Left hindlimb (tissue), 1 donor: ENCODE measurements at regions not wholly inside any gene's neighbourhood (a gene's known extent, or its start where the extent isn't known, plus 50 kb on each side); places are given as distances from the start of the nearest gene placed in this dataset.
"Not testable (repeated sequence)": the region's sequence is repeated elsewhere in the genome, so short reads cannot be mapped to it uniquely, and the experiment has no call there.

Experiments used
- DNase-seq: peaks from one replicate; pipeline ENCODE4 v3.0.0-alpha.2; 2018

DNA sequence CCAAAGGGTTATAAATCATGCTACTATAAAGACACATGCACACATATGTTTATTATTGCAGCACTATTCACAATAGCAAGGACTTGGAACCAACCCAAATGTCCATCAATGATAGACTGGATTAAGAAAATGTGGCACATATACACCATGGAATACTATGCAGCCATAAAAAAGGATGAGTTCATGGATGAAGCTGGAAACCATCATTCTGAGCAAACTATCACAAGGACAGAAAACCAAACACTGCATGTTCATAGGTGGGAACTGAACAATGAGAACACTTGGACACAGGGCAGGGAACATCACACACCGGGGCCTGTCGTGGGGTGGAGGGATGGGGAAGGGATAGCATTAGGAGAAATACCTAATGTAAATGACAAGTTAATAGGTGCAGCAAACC lies 322.1 kb downstream of the RPLP1 start:
- not testable (repeated sequence) for DNase-seq

DNA sequence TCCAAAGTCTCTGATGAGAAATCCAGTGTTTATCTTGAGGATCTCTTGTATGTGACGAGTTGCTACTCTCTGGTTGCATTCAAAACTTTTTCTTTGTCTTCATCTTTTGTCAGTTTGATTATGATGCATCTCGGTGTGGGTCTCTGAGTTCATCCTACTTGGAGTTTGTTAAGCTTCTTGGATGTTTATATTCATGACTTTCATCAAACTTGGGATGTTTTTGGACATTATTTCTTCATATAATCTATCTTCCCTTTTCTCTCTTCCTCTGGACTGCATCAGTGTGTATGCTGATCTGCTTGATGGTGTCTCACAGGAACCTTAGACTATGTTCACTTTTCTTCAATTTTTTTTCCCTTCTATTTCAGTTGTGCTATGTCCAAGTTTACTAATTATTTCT lies 320.4 kb downstream of the TLE3 start:
- DNase-seq = no peak

DNA sequence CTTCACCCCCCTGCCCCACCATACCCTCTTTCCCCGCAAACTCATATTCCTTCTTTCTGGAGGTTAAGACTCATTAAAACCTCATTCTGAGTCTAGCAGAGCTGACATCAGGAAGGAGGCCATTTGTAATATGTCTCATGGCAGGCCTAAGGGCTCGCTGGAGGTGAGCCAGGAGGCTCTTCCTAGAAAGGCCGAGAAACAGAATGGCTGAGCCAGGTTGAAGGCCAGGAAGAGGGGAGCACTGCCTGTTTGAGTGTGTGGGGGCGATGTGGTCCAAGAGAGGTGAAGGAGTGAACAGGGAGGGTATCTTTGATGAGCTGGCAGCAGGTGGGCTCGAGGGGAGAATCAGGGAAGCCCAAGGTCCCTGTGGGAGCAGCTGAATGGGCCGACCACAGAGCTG lies 317.3 kb downstream of the TLE3 start:
- no peak for DNase-seq

DNA sequence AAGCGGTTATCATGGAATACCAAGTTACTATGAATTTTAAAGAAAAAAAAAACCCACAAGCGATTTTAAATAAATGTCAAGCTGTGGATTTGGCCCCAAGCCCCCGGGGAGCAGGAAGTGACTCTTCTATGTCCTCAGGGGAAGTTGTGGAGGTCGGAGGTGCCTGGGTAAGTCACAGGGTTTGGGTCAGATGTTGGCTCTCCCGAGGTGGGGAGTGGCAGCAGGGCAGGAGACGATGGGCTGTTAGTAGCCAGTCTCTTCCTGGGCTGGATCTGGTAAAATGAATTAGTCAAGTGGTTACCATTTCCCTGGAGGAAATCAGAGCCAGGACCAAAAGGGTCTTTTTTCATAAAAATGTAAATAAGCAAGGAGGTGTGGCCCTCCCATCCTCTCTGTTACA lies 316.7 kb downstream of the TLE3 start:
- DNase-seq = no peak

DNA sequence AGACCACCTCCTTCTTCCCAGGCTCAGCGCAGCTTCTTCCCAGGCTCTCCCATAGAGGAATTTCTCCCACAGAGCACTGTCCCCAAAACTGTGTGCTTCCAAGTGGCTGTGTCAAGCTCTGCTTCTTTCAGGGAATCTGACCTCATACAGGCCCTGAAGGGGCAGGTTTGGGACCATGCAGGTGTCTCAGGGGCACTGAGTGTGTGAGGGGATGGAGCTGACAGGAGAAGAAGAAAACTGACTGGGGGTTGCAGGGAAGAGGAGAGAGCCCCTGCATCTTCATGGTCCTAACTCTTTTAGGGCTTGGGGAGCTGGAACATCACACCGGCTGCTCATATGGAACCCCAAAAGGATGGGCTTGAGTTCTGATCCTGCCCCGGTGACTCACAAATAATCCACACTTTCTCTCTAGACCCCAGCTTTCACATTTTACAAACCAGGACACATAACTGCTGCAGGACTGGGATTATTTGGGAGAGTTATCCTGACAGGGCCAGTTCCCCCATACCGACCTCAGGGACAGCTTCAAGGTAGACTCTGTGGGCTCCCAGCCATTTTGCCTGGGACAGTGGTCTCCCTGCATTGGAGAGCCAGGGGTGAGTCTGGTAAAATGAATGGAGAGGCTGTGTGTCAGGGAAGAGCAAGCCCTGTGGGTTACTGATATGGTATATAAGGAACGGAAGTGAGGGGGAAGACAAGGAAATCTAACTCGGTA lies 316.1 kb downstream of the TLE3 start:
- DNase-seq = no peak

DNA sequence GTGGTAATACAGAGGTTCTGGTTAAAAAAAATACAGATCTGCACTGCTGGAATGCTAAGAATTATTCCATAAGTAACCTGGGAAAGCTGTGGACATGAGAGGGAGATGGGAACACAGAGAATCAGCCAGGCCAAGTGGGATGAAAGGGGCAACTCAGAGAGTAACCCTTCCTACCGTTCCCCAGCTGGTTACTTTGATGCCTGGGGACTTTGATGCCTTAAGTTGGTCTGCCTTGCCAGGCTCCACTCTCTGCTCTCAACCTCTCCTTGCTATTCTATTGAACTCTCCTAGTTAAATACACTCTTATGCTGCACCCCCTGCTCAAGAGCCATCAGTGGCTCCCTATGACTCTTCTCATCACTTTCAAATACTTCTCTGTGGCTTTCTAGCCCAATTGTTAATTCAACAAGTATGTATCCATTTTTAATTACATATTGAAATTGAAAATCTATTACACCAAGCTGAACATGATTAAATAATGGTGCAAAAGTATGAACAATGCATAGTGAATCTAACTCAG lies 315.5 kb downstream of the TLE3 start:
- DNase-seq = no peak

DNA sequence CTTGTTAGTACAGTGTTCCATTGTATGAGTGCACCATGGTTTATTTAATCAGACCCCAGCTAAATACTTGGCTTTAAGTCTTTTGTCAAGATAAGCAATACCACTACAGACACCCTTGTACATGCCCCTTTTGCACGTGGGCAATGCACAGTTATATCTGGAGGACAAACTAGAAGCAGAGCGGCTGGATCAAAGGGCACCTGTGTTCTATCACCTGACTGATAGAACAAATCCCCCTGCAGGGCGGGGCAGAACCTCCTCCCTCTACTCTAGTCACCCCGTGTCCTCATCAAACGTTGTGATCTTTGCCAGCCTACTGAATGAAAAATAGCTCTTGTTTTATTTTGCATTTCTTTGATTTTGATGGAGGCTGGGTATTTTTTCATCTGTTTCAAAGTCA lies 314.9 kb downstream of the TLE3 start:
- DNase-seq = no peak

DNA sequence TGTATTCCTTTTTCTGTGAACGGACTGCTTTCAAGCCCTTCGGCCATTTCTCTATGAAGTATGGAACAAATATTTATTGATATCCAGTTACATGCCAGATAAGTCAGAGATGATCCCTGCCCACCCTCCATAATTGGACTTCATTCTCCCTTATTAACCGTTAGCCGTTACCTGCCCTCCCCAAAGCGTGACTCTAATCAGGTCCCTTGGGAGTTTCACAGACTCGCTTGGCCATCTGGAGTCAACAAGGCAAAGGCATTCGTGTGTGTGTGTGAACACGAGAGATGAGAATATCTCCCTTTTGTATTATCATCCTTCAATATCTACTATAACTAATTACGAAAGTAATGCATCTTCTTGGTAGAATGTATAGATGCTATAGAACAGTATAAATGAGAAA lies 314.5 kb downstream of the TLE3 start:
- no peak for DNase-seq

DNA sequence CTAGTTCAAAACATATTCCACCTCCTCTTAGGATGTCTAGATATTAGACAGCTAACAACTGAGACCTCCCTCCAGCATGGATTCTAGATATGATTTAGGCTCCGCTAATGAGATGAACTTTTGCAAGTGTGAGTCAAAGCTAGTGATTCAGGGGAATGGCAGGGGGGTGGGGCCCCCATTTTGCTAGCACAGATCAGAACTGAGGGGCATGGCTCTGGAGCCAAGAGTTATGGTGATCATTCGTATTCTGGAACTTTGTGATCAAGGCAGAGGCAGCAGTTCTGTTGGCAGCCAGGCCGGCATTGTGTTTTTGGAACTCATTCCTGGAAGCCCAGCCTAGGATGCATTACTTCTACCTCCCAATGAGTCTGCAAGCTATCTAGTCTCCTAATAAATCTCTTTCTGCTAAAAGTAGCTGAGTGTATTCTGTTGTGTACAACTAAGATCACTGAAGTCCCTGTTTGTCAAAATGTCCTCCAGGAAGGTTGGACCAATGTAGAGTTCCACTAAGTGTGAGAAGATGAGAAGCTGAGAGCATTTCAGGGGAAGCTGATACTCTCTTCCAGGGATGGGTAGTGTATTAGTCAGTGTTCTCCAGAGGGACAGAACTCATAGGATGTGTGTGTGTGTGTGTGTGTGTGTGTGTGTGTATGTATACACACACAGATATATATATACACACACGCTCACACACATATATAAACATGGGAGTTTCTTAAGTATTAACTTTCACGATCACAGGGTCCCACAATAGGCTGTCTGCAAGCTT lies 312.7 kb downstream of the TLE3 start:
- no peak for DNase-seq

DNA sequence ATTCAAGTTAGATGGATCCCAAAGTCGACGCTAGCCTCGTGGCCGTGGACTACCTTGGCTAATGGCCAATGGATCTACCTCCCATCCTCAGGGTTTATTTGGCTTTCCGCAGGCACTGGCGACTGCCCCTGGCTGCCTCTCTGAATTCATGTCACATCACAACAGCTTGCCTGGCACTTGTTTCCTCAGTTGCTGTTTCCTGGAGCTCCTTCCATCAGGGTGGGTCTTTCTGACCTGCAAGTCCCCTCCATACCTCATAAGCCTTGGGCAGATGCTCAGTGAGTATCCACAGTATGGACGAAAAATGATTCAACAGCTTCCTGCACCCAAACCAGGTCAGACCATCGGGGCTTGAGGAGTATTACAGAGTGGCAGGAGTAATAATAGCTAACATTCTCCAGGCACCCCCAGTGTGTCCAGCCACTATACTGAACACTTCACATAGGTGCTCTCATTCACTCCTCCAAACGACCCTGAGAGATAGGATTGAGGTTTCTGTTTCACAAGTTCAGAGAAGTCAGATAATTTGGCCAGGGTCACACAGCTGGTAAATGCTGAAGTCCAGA lies 311.5 kb downstream of the TLE3 start:
- no peak for DNase-seq

DNA sequence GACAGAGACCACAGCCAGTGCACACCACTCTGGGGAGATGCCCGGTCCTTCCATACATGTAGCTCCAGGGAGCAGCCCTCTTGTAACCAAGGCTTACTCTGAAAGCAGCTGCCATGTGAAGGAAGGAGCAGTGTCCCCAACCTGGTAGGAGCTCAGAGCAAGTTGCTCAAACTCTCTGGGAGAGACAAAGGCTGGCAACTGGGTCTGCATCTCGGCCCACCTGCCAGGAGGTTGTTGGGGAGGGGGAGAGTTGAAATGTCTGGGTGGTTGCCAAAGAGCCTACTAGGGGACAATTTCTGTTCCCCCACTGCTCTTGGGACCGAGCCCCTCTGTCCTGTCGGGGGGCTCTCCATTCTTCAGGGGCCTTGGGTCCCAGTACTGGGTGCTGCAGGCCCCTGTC lies 309.9 kb downstream of the TLE3 start:
- DNase-seq = no peak

DNA sequence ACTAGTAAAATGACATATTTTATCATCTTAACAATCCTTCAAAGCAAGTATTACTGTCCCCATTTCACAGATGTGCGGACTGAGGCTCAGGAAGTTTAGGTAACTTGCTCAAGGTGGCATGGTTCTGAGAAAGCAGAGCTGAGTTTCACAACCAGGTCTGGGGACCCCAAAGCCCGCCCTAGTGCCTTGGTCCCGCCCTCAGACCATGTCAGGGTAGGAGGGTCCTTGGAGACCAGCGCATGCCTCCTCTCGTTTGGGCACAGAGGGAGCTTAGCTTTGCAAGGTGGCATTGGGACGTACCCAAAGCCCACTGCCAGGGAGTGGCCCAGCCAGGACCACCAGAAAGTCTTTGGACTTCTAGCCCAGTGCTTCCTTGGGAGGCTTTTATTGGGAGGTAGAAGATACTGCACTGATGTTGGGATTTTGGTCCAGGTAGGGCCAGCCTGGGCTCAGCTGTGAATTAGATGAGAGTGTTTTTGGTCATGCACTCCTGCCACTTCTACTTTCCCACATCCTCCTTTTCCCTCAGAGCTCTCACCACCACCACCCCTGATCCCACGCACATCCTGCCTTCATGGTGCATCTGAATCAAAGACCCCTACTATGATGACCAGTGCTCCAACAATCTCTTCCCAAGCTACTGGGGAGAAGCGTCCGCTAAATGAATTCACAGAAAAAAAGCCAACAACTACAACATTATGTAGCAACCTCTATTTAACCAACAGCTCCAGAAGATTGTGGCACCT lies 307.9 kb downstream of the TLE3 start:
- no peak for DNase-seq

DNA sequence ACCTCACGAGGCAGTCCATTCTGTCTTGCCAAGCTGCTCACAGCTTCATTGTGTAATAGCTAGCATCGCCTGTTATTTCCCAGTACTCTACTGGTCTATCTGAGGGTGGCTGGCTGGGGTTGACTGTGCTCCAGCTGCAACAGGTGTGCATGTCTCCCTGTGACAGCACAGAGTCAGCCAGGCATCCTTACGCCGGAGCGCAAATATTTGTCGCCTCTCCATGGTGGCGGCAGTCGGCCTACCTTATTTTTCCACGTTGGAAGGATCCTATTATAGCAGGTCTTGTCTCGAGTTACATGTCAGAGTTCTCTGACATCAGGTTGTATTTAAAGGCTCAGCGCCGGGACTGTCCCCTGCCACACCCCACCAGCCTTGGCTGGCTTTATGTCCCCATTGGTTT lies 307.1 kb downstream of the TLE3 start:
- no peak for DNase-seq

DNA sequence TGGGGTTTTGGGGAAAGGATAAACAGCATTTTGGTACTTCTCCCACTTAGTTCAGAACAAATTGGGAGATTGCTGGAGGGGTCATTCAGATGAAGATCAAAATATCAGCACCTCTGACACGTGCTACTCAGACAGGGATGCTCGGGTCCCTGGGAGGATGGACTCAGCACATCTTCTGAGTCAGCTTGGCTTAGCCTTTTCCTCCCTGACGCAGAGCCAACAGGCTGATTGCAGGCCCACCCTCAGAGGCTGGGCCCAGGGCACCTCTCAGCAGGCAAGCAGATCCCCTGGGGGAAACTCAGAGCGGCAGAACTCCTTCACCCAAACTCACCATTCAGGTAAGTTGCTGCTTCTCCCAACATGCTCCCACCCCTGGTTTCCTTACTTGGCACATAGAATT lies 304.9 kb downstream of the TLE3 start:
- no peak for DNase-seq

DNA sequence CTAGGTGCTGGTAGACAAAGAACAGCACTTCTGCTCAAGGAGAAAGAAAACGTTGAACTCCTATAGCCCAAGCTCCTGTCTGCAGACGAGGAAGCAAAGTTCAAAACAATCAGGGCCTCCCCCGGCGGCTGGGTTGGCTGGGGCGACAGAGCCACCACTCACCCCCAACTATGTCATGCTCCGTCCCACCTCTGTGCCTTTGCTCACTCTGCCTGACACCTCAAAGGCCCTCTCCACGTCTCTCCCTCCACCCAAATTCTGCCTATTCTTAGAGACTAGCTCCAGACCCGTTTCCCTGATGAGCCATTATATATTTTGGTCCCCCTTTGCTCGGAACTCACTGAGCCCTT lies 304.3 kb downstream of the TLE3 start:
- DNase-seq = no peak

DNA sequence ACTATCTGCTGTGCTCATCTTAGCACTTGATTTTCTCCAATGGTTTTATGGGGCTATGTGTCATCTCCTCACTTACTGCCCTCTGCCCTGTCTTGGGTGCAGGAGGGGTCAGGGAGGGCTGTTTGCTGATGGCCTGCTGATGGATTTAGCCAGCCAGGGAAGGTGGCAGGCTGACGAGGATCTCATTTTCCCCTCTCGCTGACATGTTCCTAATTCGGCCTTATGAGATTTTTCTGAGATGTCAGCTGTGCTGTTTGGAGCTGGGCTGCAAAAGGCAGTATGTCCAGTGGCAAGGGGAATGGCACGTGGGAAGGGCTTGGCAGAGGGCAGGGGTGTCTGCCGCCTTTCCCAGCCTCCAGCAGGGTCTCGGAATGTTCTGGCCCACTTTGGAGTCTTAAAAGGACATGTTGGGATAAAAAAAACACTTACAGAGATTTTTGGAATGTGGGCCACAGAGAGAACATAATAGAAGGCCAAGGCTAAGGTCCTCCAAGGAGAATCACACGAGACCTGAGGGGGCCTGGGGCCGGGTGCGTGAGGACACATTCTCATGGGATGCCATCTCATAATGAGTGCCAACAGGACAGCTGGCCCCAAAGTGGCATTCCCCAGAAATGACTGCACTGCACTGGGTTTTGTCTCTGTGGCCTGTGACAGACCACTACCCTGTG lies 303.8 kb downstream of the TLE3 start:
- no peak for DNase-seq

DNA sequence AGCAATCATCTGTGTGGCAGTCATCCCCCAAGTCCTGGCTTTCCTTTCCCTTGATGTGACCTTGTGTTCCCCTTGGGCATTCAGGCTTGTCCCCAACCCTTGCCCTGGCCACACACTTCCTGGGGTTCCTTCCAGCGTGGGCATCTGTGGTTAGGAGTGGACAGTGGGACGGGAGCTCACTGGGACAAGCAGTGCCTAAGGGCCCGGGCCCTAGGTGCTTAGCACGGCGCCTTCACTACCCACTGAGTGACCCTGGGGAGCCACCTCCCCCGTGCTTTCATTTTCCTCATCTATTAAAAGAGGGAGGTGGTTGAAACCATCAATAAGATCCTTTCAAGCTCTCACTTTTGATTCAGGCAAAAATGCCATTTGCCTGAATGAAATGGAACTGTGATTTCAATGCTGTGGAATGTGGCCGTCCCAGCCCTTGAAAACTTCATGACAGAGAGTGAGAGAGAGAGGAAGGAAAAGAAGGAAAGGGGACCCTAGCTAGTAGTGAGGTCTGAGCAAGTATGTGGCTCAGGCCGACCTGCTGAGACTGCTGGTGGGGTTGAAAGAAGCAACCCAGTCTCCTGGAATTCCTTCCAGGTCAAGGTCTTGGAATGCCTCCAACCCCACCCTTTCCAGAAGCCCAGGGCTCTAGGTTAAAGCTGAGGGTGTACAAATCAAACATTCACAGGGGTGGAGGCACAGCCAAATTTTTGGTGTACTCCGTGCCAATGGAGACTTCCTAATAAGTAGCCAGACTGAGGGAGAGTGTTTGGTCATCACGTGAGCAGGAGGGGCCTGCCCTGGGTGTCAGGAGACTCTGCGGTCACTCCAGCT lies 302.9 kb downstream of the TLE3 start:
- no peak for DNase-seq

DNA sequence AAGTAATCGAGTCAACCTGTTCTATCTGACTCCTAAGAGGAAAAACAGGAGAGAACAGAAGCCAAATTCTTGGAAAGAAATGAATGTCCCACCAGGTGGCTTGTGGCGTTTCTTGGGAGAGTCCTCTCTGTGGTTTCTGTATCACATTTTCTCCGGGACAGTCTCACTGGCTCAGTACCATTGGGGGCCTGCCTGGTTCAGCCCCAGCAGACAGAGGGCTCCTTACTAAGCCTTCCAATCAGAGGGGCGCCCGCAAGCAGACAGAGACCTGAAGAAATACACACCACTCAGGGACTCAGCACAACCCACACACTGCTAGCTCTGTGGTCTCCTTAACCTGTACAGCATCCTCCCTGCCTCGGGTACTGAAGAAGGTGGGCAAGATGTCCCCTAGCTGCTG lies 302.1 kb downstream of the TLE3 start:
- DNase-seq = no peak

DNA sequence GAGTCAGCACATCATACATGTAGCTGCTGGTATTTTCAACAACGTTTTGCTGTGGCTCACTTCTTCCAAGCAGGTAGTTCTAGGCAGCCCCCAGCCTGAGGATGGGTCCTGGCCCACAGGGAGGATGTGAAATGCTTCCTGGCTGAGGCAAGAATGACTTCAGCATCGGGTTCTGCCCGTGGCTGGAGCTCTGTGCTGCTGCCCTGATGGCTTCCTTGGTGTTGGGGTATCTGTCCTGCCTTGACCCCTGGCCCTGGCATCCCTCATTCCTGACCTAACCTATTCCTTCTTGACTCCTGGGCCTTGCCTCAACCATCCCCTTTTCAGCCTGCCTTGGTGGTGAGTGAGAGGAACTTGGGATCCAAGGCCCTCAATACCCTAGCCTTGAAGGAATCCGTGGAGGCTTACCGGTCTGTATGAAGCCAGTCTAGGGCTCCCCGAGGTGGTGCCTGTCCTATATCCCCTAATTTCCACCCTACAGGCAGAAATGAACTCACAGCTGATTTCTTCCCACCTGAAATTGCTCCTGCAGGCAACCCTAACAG lies 300.6 kb downstream of the TLE3 start:
- DNase-seq = no peak

DNA sequence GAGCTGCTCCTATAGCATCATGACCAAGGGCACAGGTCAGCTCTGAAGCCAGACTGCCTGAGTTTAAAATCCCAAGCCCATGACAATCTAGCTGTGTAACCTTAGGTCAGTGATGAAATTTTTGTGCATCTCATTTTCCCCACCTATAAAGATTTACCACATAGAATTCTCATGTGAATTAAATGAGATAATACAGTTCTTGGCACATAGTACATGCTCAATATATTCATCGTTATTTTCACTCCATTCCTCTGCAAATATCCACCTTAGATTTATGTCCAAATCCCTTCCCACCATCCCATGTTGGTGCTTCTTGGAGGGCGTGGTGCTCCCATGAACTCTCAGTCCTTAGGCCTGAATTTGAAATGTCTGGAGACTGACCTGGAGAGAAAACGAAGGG lies 300.1 kb downstream of the TLE3 start:
- no peak for DNase-seq

DNA sequence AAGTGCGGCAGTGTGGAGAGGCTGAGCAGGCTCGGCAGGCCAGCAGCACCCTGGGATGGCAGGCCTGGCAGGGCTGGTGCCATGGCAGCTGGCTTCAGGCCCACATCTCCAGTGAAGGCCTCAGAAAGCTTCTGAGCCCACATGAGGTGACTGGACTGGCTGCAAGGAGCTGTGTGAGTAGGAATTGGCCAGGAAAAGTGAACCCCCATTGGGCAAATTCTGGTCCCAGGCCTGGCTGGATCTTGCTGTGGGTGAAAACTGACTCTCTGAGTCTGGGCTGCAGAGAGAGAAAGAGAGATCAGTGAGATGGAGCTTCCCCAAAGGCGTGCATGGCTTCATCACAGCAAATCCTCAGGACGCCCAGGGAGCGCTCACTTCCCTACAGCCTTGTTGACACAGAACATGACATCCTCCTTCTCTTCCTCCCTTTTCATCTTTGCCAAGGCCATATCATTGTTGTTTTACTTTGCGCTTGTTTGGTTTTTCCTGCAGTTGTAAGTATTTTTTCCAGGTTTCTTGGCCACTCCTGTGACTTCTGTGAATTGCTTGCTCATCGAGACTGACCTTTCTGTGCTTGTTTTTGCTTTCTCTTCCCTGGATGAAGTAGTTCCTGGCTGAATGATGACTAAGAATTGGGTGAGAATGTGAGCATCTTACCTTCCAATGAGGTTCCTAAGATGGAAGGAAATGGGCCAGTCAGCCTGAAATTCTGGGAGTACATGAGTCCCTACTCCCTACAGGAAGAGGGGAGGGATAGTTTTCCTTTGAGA lies 299.1 kb downstream of the TLE3 start:
- no peak for DNase-seq
